ES-I3 (cell line): ENCODE measurements at regions not wholly inside any gene's neighbourhood (a gene's known extent, or its start where the extent isn't known, plus 50 kb on each side); places are given as distances from the start of the nearest gene placed in this dataset.

Experiments
- H3K36me3 ChIP-seq: 2 replicates; pipeline ENCODE4 v1.6.1; 2013; ENCODE audit warnings: mild to moderate bottlenecking, low read length, control low read depth, moderate library complexity; ENCODE audit not compliant: insufficient read depth
- H3K4me1 ChIP-seq: 2 replicates; pipeline ENCODE4 v1.6.1; 2013; ENCODE audit warnings: mild to moderate bottlenecking, control low read depth, low read length; ENCODE audit not compliant: insufficient read depth
- H3K9ac ChIP-seq: 2 replicates; pipeline ENCODE4 v1.6.1; 2013; ENCODE audit warnings: low read depth, mild to moderate bottlenecking, low read length, moderate library complexity
- H3K9me3 ChIP-seq: 2 replicates; pipeline ENCODE4 v1.6.1; 2013; ENCODE audit warnings: mild to moderate bottlenecking, low read length, moderate library complexity; ENCODE audit not compliant: control insufficient read depth, insufficient read depth

- Histone ChIP-seq H3K9ac (no peak overlapping the region), H3K4me1 (0 out of 2 replicates have a peak, but pooled peaks cover 6% of the 10 kb centered on the region), H3K36me3 (no peaks in the 10 kb centered on the region), H3K9me3 (no peaks in the 10 kb centered on the region)
These were observed 455.4 kb downstream of the EBF1 start for GRCh38 chr5:158644301-158644700.

GRCh38 chr5:158643840-158644239 lies 455.9 kb downstream of the EBF1 start:
- no peaks in the 10 kb centered on the region for H3K36me3 ChIP-seq
- H3K9me3 ChIP-seq = no peaks in the 10 kb centered on the region
- no peak overlapping the region for H3K9ac ChIP-seq
- H3K4me1 ChIP-seq = 0 out of 2 replicates have a peak, but pooled peaks cover 6% of the 10 kb centered on the region

- H3K36me3 ChIP-seq = no peaks in the 10 kb centered on the region
- H3K9me3 ChIP-seq = no peaks in the 10 kb centered on the region
- 0 out of 2 replicates have a peak, but pooled peaks cover 6% of the 10 kb centered on the region for H3K4me1 ChIP-seq
- H3K9ac ChIP-seq = no peak overlapping the region
These were observed 456.8 kb downstream of the EBF1 start for GRCh38 chr5:158642879-158643278.

GRCh38 chr5:158641016-158641415 lies 458.7 kb downstream of the EBF1 start:
- H3K4me1 ChIP-seq = 0 out of 2 replicates have a peak, but pooled peaks cover 6% of the 10 kb centered on the region
- H3K9me3 ChIP-seq = no peaks in the 10 kb centered on the region

GRCh38 chr5:158640593-158640980 lies 459.1 kb downstream of the EBF1 start:
- no peaks in the 10 kb centered on the region for H3K9me3 ChIP-seq
- H3K4me1 ChIP-seq = 0 out of 2 replicates have a peak, but pooled peaks cover 6% of the 10 kb centered on the region
- H3K9ac ChIP-seq = no peak overlapping the region
- H3K36me3 ChIP-seq = no peaks in the 10 kb centered on the region

More at GRCh38 chr5:158641016-158641415, 458.7 kb downstream of the EBF1 start:
- H3K36me3 ChIP-seq = no peaks in the 10 kb centered on the region
- H3K9ac ChIP-seq = no peak overlapping the region

GRCh38 chr5:158639881-158640592 lies 459.7 kb downstream of the EBF1 start:
- Histone ChIP-seq H3K4me1 (0 out of 2 replicates have a peak, but pooled peaks cover 6% of the 10 kb centered on the region), H3K9ac (no peak overlapping the region), H3K36me3 (no peaks in the 10 kb centered on the region), H3K9me3 (no peaks in the 10 kb centered on the region)

- 0 out of 2 replicates have a peak, but pooled peaks cover 6% of the 10 kb centered on the region for H3K4me1 ChIP-seq
- no peak overlapping the region for H3K9ac ChIP-seq
- H3K36me3 ChIP-seq = no peaks in the 10 kb centered on the region
- H3K9me3 ChIP-seq = no peaks in the 10 kb centered on the region
These were observed 461.3 kb downstream of the EBF1 start for GRCh38 chr5:158638396-158638795.

- Histone ChIP-seq H3K9me3 (no peaks in the 10 kb centered on the region), H3K36me3 (no peaks in the 10 kb centered on the region), H3K9ac (no peak overlapping the region), H3K4me1 (0 out of 2 replicates have a peak, but pooled peaks cover 6% of the 10 kb centered on the region)
These were observed 462.7 kb downstream of the EBF1 start for GRCh38 chr5:158637039-158637438.

- Histone ChIP-seq H3K9ac (no peak overlapping the region), H3K4me1 (0 out of 2 replicates have a peak, but pooled peaks cover 6% of the 10 kb centered on the region), H3K9me3 (no peaks in the 10 kb centered on the region), H3K36me3 (no peaks in the 10 kb centered on the region)
These were observed 464.2 kb downstream of the EBF1 start for GRCh38 chr5:158635565-158635964.

GRCh38 chr5:158634714-158635113 lies 465.0 kb downstream of the EBF1 start:
- no peaks in the 10 kb centered on the region for H3K4me1 ChIP-seq
- H3K9me3 ChIP-seq = no peaks in the 10 kb centered on the region
- H3K9ac ChIP-seq = no peak overlapping the region
- H3K36me3 ChIP-seq = no peaks in the 10 kb centered on the region

- H3K36me3 ChIP-seq = no peaks in the 10 kb centered on the region
- H3K9ac ChIP-seq = no peak overlapping the region
- no peaks in the 10 kb centered on the region for H3K9me3 ChIP-seq
- no peaks in the 10 kb centered on the region for H3K4me1 ChIP-seq
These were observed 470.0 kb downstream of the EBF1 start for GRCh38 chr5:158629591-158630312.

- Histone ChIP-seq H3K36me3 (no peaks in the 10 kb centered on the region), H3K9ac (no peak overlapping the region), H3K9me3 (no peaks in the 10 kb centered on the region), H3K4me1 (no peaks in the 10 kb centered on the region)
These were observed 473.0 kb downstream of the EBF1 start for GRCh38 chr5:158626718-158627117.

- H3K9ac ChIP-seq = no peak overlapping the region
- H3K4me1 ChIP-seq = no peaks in the 10 kb centered on the region
- no peaks in the 10 kb centered on the region for H3K36me3 ChIP-seq
- no peaks in the 10 kb centered on the region for H3K9me3 ChIP-seq
These were observed 475.7 kb downstream of the EBF1 start for GRCh38 chr5:158623971-158624370.

GRCh38 chr5:158621391-158621790 lies 478.3 kb downstream of the EBF1 start:
- no peaks in the 10 kb centered on the region for H3K36me3 ChIP-seq
- H3K9me3 ChIP-seq = no peaks in the 10 kb centered on the region
- H3K9ac ChIP-seq = no peak overlapping the region
- no peaks in the 10 kb centered on the region for H3K4me1 ChIP-seq
